Transverse colon (tissue), 4 donors: ENCODE measurements at regions not wholly inside any gene's neighbourhood (a gene's known extent, or its start where the extent isn't known, plus 50 kb on each side); places are given as distances from the start of the nearest gene placed in this dataset.

ENCODE experiments used
- CTCF ChIP-seq, 5 experiments: fragments of 200-600 bp in 3 of 5; fragments of 450-650 bp in 2 of 5; sonication (generic) in 3 of 5; IDR thresholded peaks; 1 replicate in 2 of 5; 2 replicates in 3 of 5; pipeline ENCODE4 v1.5.1; 2016 to 2017; ENCODE audit warnings: antibody characterized with exemption in 5 of 5, inconsistent platforms in 3 of 5, mild to moderate bottlenecking in 2 of 5, moderate library complexity in 1 of 5
- EP300 ChIP-seq: sonication (generic); formaldehyde crosslinking; IDR thresholded peaks from one replicate; pipeline ENCODE4 v1.6.1; 2017; ENCODE audit warnings: antibody characterized with exemption, low read depth
- POLR2A ChIP-seq: fragments of 450-650 bp; IDR thresholded peaks from one replicate; pipeline ENCODE4 v1.6.1; 2016; ENCODE audit warnings: antibody characterized with exemption, mild to moderate bottlenecking, moderate library complexity
- POLR2AphosphoS5 ChIP-seq, 3 donors: sonication (generic); formaldehyde crosslinking; IDR thresholded peaks; one replicate each; pipeline ENCODE4 v1.6.1; 2016; ENCODE audit warnings: antibody characterized with exemption in 3 of 3

- TF ChIP-seq CTCF (IDR thresholded peaks at IDR 0.05) (no peak), POLR2AphosphoS5 (IDR thresholded peaks at IDR 0.05) (no peak), POLR2A (no peak), EP300 (no peak)
These were observed 68.6 kb upstream of the MCHR2 start for GRCh38 chr6:100062621-100063020.
